GM12878 (cell line): ENCODE measurements at regions not wholly inside any gene's neighbourhood (a gene's known extent, or its start where the extent isn't known, plus 50 kb on each side); places are given as distances from the start of the nearest gene placed in this dataset.

Source experiments
- ATAC-seq: fragments of 200-7000 bp; cut with Tn5 transposase; 3 replicates; pipeline ENCODE4 v1.9.1; 2020; ENCODE audit warnings: mild to moderate bottlenecking, moderate library complexity
- BruUV-seq: library from RNA; stranded (reverse); fragments of 400-500 nt; replicated peaks from 2 replicates; lab custom pipeline; 2021; lab: Mats Ljungman, UMichigan
- CTCF ChIA-PET: fragments of 300-600 bp; sonication (Branson Sonifier 250); formaldehyde crosslinking; extraction: SDS; loops from one replicate; lab custom pipeline; 2021; ENCODE audit warnings: inconsistent platforms; lab: Yijun Ruan, JAX
- POLR2A ChIA-PET: fragments of 350-600 bp; formaldehyde crosslinking; extraction: SDS; loops from one replicate; lab custom pipeline; 2021; ENCODE audit warnings: inconsistent platforms; lab: Charles Lee
- RAD21 ChIA-PET: fragments of 300-600 bp; sonication (Branson Sonifier 250); formaldehyde crosslinking; loops from one replicate; lab custom pipeline; 2023; ENCODE audit warnings: antibody characterized with exemption; ENCODE audit not compliant: unreplicated experiment; lab: Charles Lee
- SMC1A ChIA-PET: fragments of 300-600 bp; sonication (Branson Sonifier 250); formaldehyde crosslinking; loops from one replicate; lab custom pipeline; 2023; ENCODE audit not compliant: unreplicated experiment, uncharacterized antibody; lab: Charles Lee
- DNase-seq: peaks from one replicate; pipeline ENCODE4 v3.0.0-alpha.2; 2011; ENCODE audit warnings: low read depth, low spot score
- FAIRE-seq: peaks from 3 replicates; lab custom pipeline; 2011; peaks lifted over from hg19 to GRCh38; lab: Jason Lieb, UNC
- H2AFZ ChIP-seq: 2 replicates; pipeline ENCODE4 v1.6.0; 2011; ENCODE audit warnings: low read depth, low read length, control low read depth; ENCODE audit not compliant: control insufficient read depth
- H3K27ac ChIP-seq: 2 replicates; pipeline ENCODE4 v1.5.1; 2011; ENCODE audit warnings: control low read depth; ENCODE audit not compliant: control insufficient read depth, insufficient read depth
- H3K27me3 ChIP-seq, 2 experiments: replicated peaks in 1 of 2; 2 replicates each; pipeline versions ENCODE4 v1.6.0 to v1.6.1; 2011; ENCODE audit warnings: low read length in 1 of 2; ENCODE audit not compliant: control insufficient read depth in 2 of 2, insufficient read depth in 2 of 2
- H3K36me3 ChIP-seq, 2 experiments: 2 replicates each; pipeline ENCODE4 v1.5.1; 2011; ENCODE audit warnings: low read length in 1 of 2; ENCODE audit not compliant: control insufficient read depth in 2 of 2, insufficient read depth in 2 of 2
- H3K4me1 ChIP-seq: 2 replicates; pipeline ENCODE4 v1.6.1; 2011; ENCODE audit warnings: mild to moderate bottlenecking, low read length, moderate library complexity, mixed read lengths; ENCODE audit not compliant: control insufficient read depth, insufficient read depth
- H3K4me2 ChIP-seq: 2 replicates; pipeline ENCODE4 v1.6.0; 2011; ENCODE audit warnings: control low read depth; ENCODE audit not compliant: control insufficient read depth, insufficient read depth
- H3K4me3 ChIP-seq: fragments of 200-600 bp; sonication (generic); 2 replicates; pipeline ENCODE4 v1.5.1; 2016
- H3K79me2 ChIP-seq: 2 replicates; pipeline ENCODE4 v1.6.0; 2011; ENCODE audit warnings: low read length; ENCODE audit not compliant: control insufficient read depth, insufficient read depth
- H3K9ac ChIP-seq: 2 replicates; pipeline ENCODE4 v1.8.0; 2011; ENCODE audit warnings: low read length, control low read depth, mixed read lengths; ENCODE audit not compliant: control insufficient read depth, insufficient read depth
- H3K9me3 ChIP-seq: replicated peaks from 3 replicates; pipeline ENCODE4 v1.5.1; 2011; ENCODE audit warnings: mild to moderate bottlenecking, low read length; ENCODE audit not compliant: control insufficient read depth, insufficient read depth
- H4K20me1 ChIP-seq: 2 replicates; pipeline ENCODE4 v1.6.0; 2011; ENCODE audit not compliant: control insufficient read depth, insufficient read depth
- ASH2L ChIP-seq: fragments of 300-600, 200-600 bp; sonication (generic); IDR thresholded peaks from 2 replicates; pipeline ENCODE4 v1.6.1; 2017; ENCODE audit warnings: low read depth, mild to moderate bottlenecking, borderline replicate concordance
- ATF2 ChIP-seq: IDR thresholded peaks from 2 replicates; pipeline ENCODE4 v1.6.1; 2012; ENCODE audit warnings: low read length, inconsistent platforms
- BCL11A ChIP-seq: IDR thresholded peaks from 2 replicates; pipeline ENCODE4 v1.6.1; 2011; ENCODE audit warnings: low read depth, low read length
- BHLHE40 ChIP-seq, 2 experiments: fragments of 450-650 bp in 1 of 2; IDR thresholded peaks; 2 replicates each; pipeline ENCODE4 v1.6.1; 2011 to 2017; ENCODE audit warnings: low read depth in 2 of 2, borderline replicate concordance in 1 of 2, improper control_type of control experiment in 1 of 2, low read length in 1 of 2, mild to moderate bottlenecking in 1 of 2
- BRCA1 ChIP-seq: IDR thresholded peaks from 2 replicates; pipeline ENCODE4 v1.6.1; 2011; ENCODE audit warnings: low read depth, low read length, improper control_type of control experiment
- CBX5 ChIP-seq: sonication (generic); IDR thresholded peaks from 2 replicates; pipeline ENCODE4 v1.6.1; 2016; ENCODE audit warnings: low read depth, moderate library complexity, mild to moderate bottlenecking, inconsistent platforms
- CHD2 ChIP-seq: IDR thresholded peaks from 2 replicates; pipeline ENCODE4 v1.6.1; 2011; ENCODE audit warnings: low read depth, low read length, improper control_type of control experiment, borderline replicate concordance
- CREB1 ChIP-seq: IDR thresholded peaks from 2 replicates; pipeline ENCODE4 v1.6.1; 2012; ENCODE audit warnings: low read depth, mild to moderate bottlenecking, inconsistent platforms
- DPF2 ChIP-seq: fragments of 450-650 bp; IDR thresholded peaks from 2 replicates; pipeline ENCODE4 v1.6.1; 2017; ENCODE audit warnings: mild to moderate bottlenecking
- ESRRA ChIP-seq: IDR thresholded peaks from 2 replicates; pipeline ENCODE4 v1.6.1; 2012; ENCODE audit warnings: mild to moderate bottlenecking, low read length, improper control_type of control experiment
- HCFC1 ChIP-seq: fragments of 150-350 bp; IDR thresholded peaks from 2 replicates; pipeline ENCODE4 v1.6.1; 2014; ENCODE audit warnings: low read length
- IKZF1 ChIP-seq: fragments of 450-650 bp; conservative IDR thresholded peaks from 2 replicates; pipeline ENCODE4 v1.6.1; 2017; ENCODE audit warnings: antibody characterized with exemption, mild to moderate bottlenecking
- IRF4 ChIP-seq: IDR thresholded peaks from 2 replicates; pipeline ENCODE4 v1.6.1; 2011; ENCODE audit warnings: low read depth, low read length
- IRF5 ChIP-seq: fragments of 450-650 bp; IDR thresholded peaks from 2 replicates; pipeline ENCODE4 v1.6.1; 2017; ENCODE audit warnings: borderline replicate concordance
- MYC ChIP-seq: IDR thresholded peaks from 2 replicates; pipeline ENCODE4 v1.6.1; 2011; ENCODE audit warnings: mild to moderate bottlenecking, low read length, moderate library complexity, inconsistent platforms; ENCODE audit not compliant: insufficient read depth, insufficient replicate concordance, insufficient read length, severe bottlenecking
- SUZ12 ChIP-seq: fragments of 200-600 bp; sonication (generic); IDR thresholded peaks from one replicate; pipeline ENCODE4 v1.6.1; 2018; ENCODE audit warnings: antibody characterized with exemption, mild to moderate bottlenecking; ENCODE audit not compliant: unreplicated experiment
- YBX1 ChIP-seq: fragments of 450-650 bp; IDR thresholded peaks from 2 replicates; pipeline ENCODE4 v1.6.1; 2016; ENCODE audit warnings: antibody characterized with exemption
- ZNF384 ChIP-seq: IDR thresholded peaks from 2 replicates; pipeline ENCODE4 v1.6.1; 2012; ENCODE audit warnings: low read depth, mild to moderate bottlenecking, low read length, improper control_type of control experiment, borderline replicate concordance
- WGBS: methylation state at CpG from one replicate; pipeline ENCODE4 v1.1.6; 2016; ENCODE audit warnings: low lambda C conversion rate; ENCODE audit not compliant: insufficient replicate concordance, insufficient coverage; ENCODE audit errors: missing lambda C conversion rate; 5-methylcytosine and 5-hydroxymethylcytosine counted together
- in situ Hi-C: fragments of 300-500 bp; cut with MboI; formaldehyde crosslinking; loops from 9 replicates; pipeline ENCODE4 v1.14.3; 2018; ENCODE audit warnings: mixed read lengths
- intact Hi-C: fragments of 100-400 bp; cut with micrococcal nuclease; formaldehyde crosslinking; loops from one replicate; pipeline ENCODE4 v1.14.2; 2022; ENCODE audit not compliant: unreplicated experiment

GRCh38 chr1:185498207-185498606, 181.2 kb upstream of the IVNS1ABP start:
- no peak overlapping the region for H2AFZ ChIP-seq
- no peaks in the 10 kb centered on the region for H3K4me1 ChIP-seq
- in situ Hi-C loops (no loop called here), intact Hi-C loops (no loop called here)
- no peak overlapping the region for H3K27ac ChIP-seq
- BruUV-seq: no TSS peak
- CTCF ChIA-PET: interaction anchor here (1.1 kb wide), 1 partner anchor 10 kb away, joined by 3 read pairs; no protein-coding TSS in a partner anchor
- no peak overlapping the region for H3K4me2 ChIP-seq
- no peaks in the 10 kb centered on the region for H3K36me3 ChIP-seq
- WGBS: 85% methylated on average over 2 of the region's 2 CpGs
- SMC1A ChIA-PET: interaction anchor here (1.0 to 1.1 kb wide), 3 partner anchors 9 to 66 kb away, joined by 3 to 6 read pairs (median 3); no protein-coding TSS in a partner anchor
- no peak for DNase-seq
- RAD21 ChIA-PET: interaction anchor here (0.8 kb wide), 1 partner anchor 11 kb away, joined by 3 read pairs; no protein-coding TSS in a partner anchor
- no peaks in the 10 kb centered on the region for H3K79me2 ChIP-seq
- H3K4me3 ChIP-seq: no peak overlapping the region
- POLR2A ChIA-PET: no interaction called here
- no peaks in the 10 kb centered on the region for H3K9me3 ChIP-seq
- TF ChIP-seq HCFC1: no peak
- TF ChIP-seq DPF2: no peak
- no peak for TF ChIP-seq ATF2
- TF ChIP-seq SUZ12: no peak
- no peak for TF ChIP-seq IKZF1
- TF ChIP-seq CHD2: no peak
- TF ChIP-seq BHLHE40 (IDR thresholded peaks at IDR 0.05; ENCODE audit: borderline replicate concordance in 1 of 2, low read depth in 2 of 2, low read length in 1 of 2): no peak
- no peak for TF ChIP-seq IRF4
- TF ChIP-seq BCL11A: no peak
- no peak for TF ChIP-seq YBX1
- no peak for TF ChIP-seq MYC
- no peak for TF ChIP-seq ESRRA
- no peak for TF ChIP-seq ASH2L
- no peak for TF ChIP-seq CBX5
- no peak for TF ChIP-seq IRF5
- no peak for TF ChIP-seq ZNF384
- no peak for TF ChIP-seq CREB1
- TF ChIP-seq BRCA1: no peak
- TF ChIP-seq, all 136 proteins: peak for 0
- Histone ChIP-seq H3K27me3 (no peaks in the 10 kb centered on the region), H4K20me1 (no peaks in the 10 kb centered on the region), H3K9ac (no peak overlapping the region)
- no peak for FAIRE-seq
- ATAC-seq: no peak
